Panc1 (cell line): ENCODE measurements at regions not wholly inside any gene's neighbourhood (a gene's known extent, or its start where the extent isn't known, plus 50 kb on each side); places are given as distances from the start of the nearest gene placed in this dataset.

Source experiments
- ATAC-seq: fragments of 200-7000 bp; cut with Tn5 transposase; 2 replicates; pipeline ENCODE4 v1.9.1; 2020; ENCODE audit warnings: mild to moderate bottlenecking, moderate library complexity
- BruUV-seq: library from RNA; stranded (reverse); fragments of 400-500 nt; replicated peaks from 2 replicates; lab custom pipeline; 2021; lab: Mats Ljungman, UMichigan
- CTCF ChIA-PET: fragments of 300-600 bp; sonication (Branson Sonifier 250); formaldehyde crosslinking; loops from one replicate; lab custom pipeline; 2022; ENCODE audit warnings: antibody characterized with exemption; lab: Charles Lee
- POLR2A ChIA-PET: fragments of 300-600 bp; sonication (Branson Sonifier 250); formaldehyde crosslinking; loops from one replicate; lab custom pipeline; 2022; ENCODE audit warnings: antibody characterized with exemption; lab: Charles Lee
- DNase-seq: peaks from one replicate; pipeline ENCODE4 v3.0.0-alpha.2; 2010; ENCODE audit warnings: low read depth, low spot score
- H3K27ac ChIP-seq: 2 replicates; pipeline ENCODE4 v1.5.1; 2011; ENCODE audit warnings: mild to moderate bottlenecking, low read length, inconsistent platforms
- H3K27me3 ChIP-seq: fragments of 200-500 bp; sonication (Bioruptor generic); 2 replicates; pipeline ENCODE4 v1.6.0; 2014; ENCODE audit warnings: low read length, inconsistent platforms; ENCODE audit not compliant: control insufficient read depth, insufficient read depth
- H3K36me3 ChIP-seq: fragments of 200-500 bp; sonication (Bioruptor generic); 2 replicates; pipeline ENCODE4 v1.5.1; 2014; ENCODE audit warnings: inconsistent platforms, mild to moderate bottlenecking, low read length, moderate library complexity; ENCODE audit not compliant: control insufficient read depth, insufficient read depth
- H3K4me1 ChIP-seq: 2 replicates; pipeline ENCODE4 v1.5.1; 2011; ENCODE audit warnings: inconsistent platforms, mild to moderate bottlenecking, low read length, moderate library complexity; ENCODE audit not compliant: control insufficient read depth, insufficient read depth
- H3K4me3 ChIP-seq, 2 experiments: 2 replicates each; pipeline ENCODE4 v1.5.1; 2011 to 2012; ENCODE audit warnings: low read depth in 2 of 2, low read length in 2 of 2, mild to moderate bottlenecking in 2 of 2, inconsistent platforms in 1 of 2, moderate library complexity in 1 of 2
- H3K9me3 ChIP-seq: fragments of 200-500 bp; sonication (Bioruptor generic); 2 replicates; pipeline ENCODE4 v1.5.1; 2014; ENCODE audit warnings: low read depth, mild to moderate bottlenecking, inconsistent platforms, low read length, moderate library complexity; ENCODE audit not compliant: control insufficient read depth, insufficient read depth
- CTCF ChIP-seq: fragments of 450-650 bp; IDR thresholded peaks from 2 replicates; pipeline ENCODE4 v1.5.1; 2017; ENCODE audit warnings: mild to moderate bottlenecking
- POLR2AphosphoS5 ChIP-seq: IDR thresholded peaks from 2 replicates; pipeline ENCODE4 v1.6.1; 2012; ENCODE audit warnings: mild to moderate bottlenecking, low read depth, low read length, moderate library complexity
- REST ChIP-seq, 2 experiments: IDR thresholded peaks; 2 replicates each; pipeline ENCODE4 v1.6.1; 2011 to 2012; ENCODE audit warnings: low read depth in 2 of 2, control low read depth in 1 of 2, low read length in 1 of 2, mild to moderate bottlenecking in 1 of 2, moderate library complexity in 1 of 2; ENCODE audit not compliant: insufficient read depth in 1 of 2
- SIN3A ChIP-seq: IDR thresholded peaks from 2 replicates; pipeline ENCODE4 v1.6.1; 2012; ENCODE audit warnings: low read depth, mild to moderate bottlenecking, low read length, moderate library complexity, borderline replicate concordance; ENCODE audit not compliant: insufficient read depth
- TCF7L2 ChIP-seq: IDR thresholded peaks from 2 replicates; pipeline ENCODE4 v1.6.1; 2011; ENCODE audit warnings: mild to moderate bottlenecking, low read depth, low read length, inconsistent platforms
- in situ Hi-C: cut with HindIII; loops from 2 replicates; pipeline ENCODE4 v1.10.0; 2016; ENCODE audit warnings: low sequenced_read_pairs, low pct_unique_long_range_greater_than_20kb
- intact Hi-C: fragments of 100-400 bp; cut with micrococcal nuclease; formaldehyde crosslinking; loops from one replicate; pipeline ENCODE4 v1.10.0; 2022; ENCODE audit not compliant: unreplicated experiment

GRCh38 chr3:22734207-22734606 is 468.9 kb upstream of the UBE2E2 start:
- no peaks in the 10 kb centered on the region for H3K36me3 ChIP-seq
- ATAC-seq, result no peak
- no TSS peak for BruUV-seq
- no peak for DNase-seq
- CTCF ChIA-PET, result no interaction called here
- TF ChIP-seq POLR2AphosphoS5 (no peak), SIN3A (no peak), REST (IDR thresholded peaks at IDR 0.05; ENCODE audit: insufficient read depth in 1 of 2, low read depth in 2 of 2, low read length in 1 of 2) (no peak), TCF7L2 (no peak), CTCF (no peak)
- intact Hi-C loops, result loop anchor here (10.0 kb wide), 1 partner anchor 231 kb away; no protein-coding TSS in a partner anchor
- in situ Hi-C loops, result no loop called here
- no peak overlapping the region for H3K27ac ChIP-seq
- no peaks in the 10 kb centered on the region for H3K9me3 ChIP-seq
- H3K27me3 ChIP-seq, result no peaks in the 10 kb centered on the region
- H3K4me3 ChIP-seq, result no peak overlapping the region
- H3K4me1 ChIP-seq, result no peaks in the 10 kb centered on the region
- POLR2A ChIA-PET, result no interaction called here

GRCh38 chr3:22734756-22735155 is 468.4 kb upstream of the UBE2E2 start:
- no peak overlapping the region for H3K27ac ChIP-seq
- POLR2A ChIA-PET, result no interaction called here
- H3K27me3 ChIP-seq, result no peaks in the 10 kb centered on the region
- ATAC-seq (no peak), DNase-seq (no peak)
- no peaks in the 10 kb centered on the region for H3K9me3 ChIP-seq
- intact Hi-C loops, result loop anchor here (10.0 kb wide), 1 partner anchor 230 kb away; no protein-coding TSS in a partner anchor
- TF ChIP-seq TCF7L2, result no peak
- TF ChIP-seq CTCF, result no peak
- no peak for TF ChIP-seq SIN3A
- no peak for TF ChIP-seq REST (IDR thresholded peaks at IDR 0.05; ENCODE audit: insufficient read depth in 1 of 2, low read depth in 2 of 2, low read length in 1 of 2)
- TF ChIP-seq POLR2AphosphoS5, result no peak
- no peak overlapping the region for H3K4me3 ChIP-seq
- no TSS peak for BruUV-seq
- H3K4me1 ChIP-seq, result no peaks in the 10 kb centered on the region
- in situ Hi-C loops, result no loop called here
- no peaks in the 10 kb centered on the region for H3K36me3 ChIP-seq
- CTCF ChIA-PET, result no interaction called here
